GM12878 (cell line): ENCODE measurements at regions not wholly inside any gene's neighbourhood (a gene's known extent, or its start where the extent isn't known, plus 50 kb on each side); places are given as distances from the start of the nearest gene placed in this dataset.

ENCODE experiments used
- ATAC-seq: fragments of 200-7000 bp; cut with Tn5 transposase; 3 replicates; pipeline ENCODE4 v1.9.1; 2020; ENCODE audit warnings: mild to moderate bottlenecking, moderate library complexity
- BruUV-seq: library from RNA; stranded (reverse); fragments of 400-500 nt; replicated peaks from 2 replicates; lab custom pipeline; 2021; lab: Mats Ljungman, UMichigan
- CTCF ChIA-PET: fragments of 300-600 bp; sonication (Branson Sonifier 250); formaldehyde crosslinking; extraction: SDS; loops from one replicate; lab custom pipeline; 2021; ENCODE audit warnings: inconsistent platforms; lab: Yijun Ruan, JAX
- POLR2A ChIA-PET: fragments of 350-600 bp; formaldehyde crosslinking; extraction: SDS; loops from one replicate; lab custom pipeline; 2021; ENCODE audit warnings: inconsistent platforms; lab: Charles Lee
- RAD21 ChIA-PET: fragments of 300-600 bp; sonication (Branson Sonifier 250); formaldehyde crosslinking; loops from one replicate; lab custom pipeline; 2023; ENCODE audit warnings: antibody characterized with exemption; ENCODE audit not compliant: unreplicated experiment; lab: Charles Lee
- SMC1A ChIA-PET: fragments of 300-600 bp; sonication (Branson Sonifier 250); formaldehyde crosslinking; loops from one replicate; lab custom pipeline; 2023; ENCODE audit not compliant: unreplicated experiment, uncharacterized antibody; lab: Charles Lee
- DNase-seq: peaks from one replicate; pipeline ENCODE4 v3.0.0-alpha.2; 2011; ENCODE audit warnings: low read depth, low spot score
- FAIRE-seq: peaks from 3 replicates; lab custom pipeline; 2011; peaks lifted over from hg19 to GRCh38; lab: Jason Lieb, UNC
- H2AFZ ChIP-seq: 2 replicates; pipeline ENCODE4 v1.6.0; 2011; ENCODE audit warnings: low read depth, low read length, control low read depth; ENCODE audit not compliant: control insufficient read depth
- H3K27ac ChIP-seq: 2 replicates; pipeline ENCODE4 v1.5.1; 2011; ENCODE audit warnings: control low read depth; ENCODE audit not compliant: control insufficient read depth, insufficient read depth
- H3K27me3 ChIP-seq, 2 experiments: replicated peaks in 1 of 2; 2 replicates each; pipeline versions ENCODE4 v1.6.0 to v1.6.1; 2011; ENCODE audit warnings: low read length in 1 of 2; ENCODE audit not compliant: control insufficient read depth in 2 of 2, insufficient read depth in 2 of 2
- H3K36me3 ChIP-seq, 2 experiments: 2 replicates each; pipeline ENCODE4 v1.5.1; 2011; ENCODE audit warnings: low read length in 1 of 2; ENCODE audit not compliant: control insufficient read depth in 2 of 2, insufficient read depth in 2 of 2
- H3K4me1 ChIP-seq: 2 replicates; pipeline ENCODE4 v1.6.1; 2011; ENCODE audit warnings: mild to moderate bottlenecking, low read length, moderate library complexity, mixed read lengths; ENCODE audit not compliant: control insufficient read depth, insufficient read depth
- H3K4me2 ChIP-seq: 2 replicates; pipeline ENCODE4 v1.6.0; 2011; ENCODE audit warnings: control low read depth; ENCODE audit not compliant: control insufficient read depth, insufficient read depth
- H3K4me3 ChIP-seq: fragments of 200-600 bp; sonication (generic); 2 replicates; pipeline ENCODE4 v1.5.1; 2016
- H3K79me2 ChIP-seq: 2 replicates; pipeline ENCODE4 v1.6.0; 2011; ENCODE audit warnings: low read length; ENCODE audit not compliant: control insufficient read depth, insufficient read depth
- H3K9ac ChIP-seq: 2 replicates; pipeline ENCODE4 v1.8.0; 2011; ENCODE audit warnings: low read length, control low read depth, mixed read lengths; ENCODE audit not compliant: control insufficient read depth, insufficient read depth
- H3K9me3 ChIP-seq: replicated peaks from 3 replicates; pipeline ENCODE4 v1.5.1; 2011; ENCODE audit warnings: mild to moderate bottlenecking, low read length; ENCODE audit not compliant: control insufficient read depth, insufficient read depth
- H4K20me1 ChIP-seq: 2 replicates; pipeline ENCODE4 v1.6.0; 2011; ENCODE audit not compliant: control insufficient read depth, insufficient read depth
- GATAD2B ChIP-seq: fragments of 450-650 bp; conservative IDR thresholded peaks from 2 replicates; pipeline ENCODE4 v1.6.1; 2017; ENCODE audit warnings: low read depth, mild to moderate bottlenecking, moderate library complexity
- HDAC2 ChIP-seq: fragments of 200-600 bp; sonication (generic); IDR thresholded peaks from 2 replicates; pipeline ENCODE4 v1.6.1; 2017
- HDGF ChIP-seq: fragments of 450-650 bp; IDR thresholded peaks from 2 replicates; pipeline ENCODE4 v1.6.1; 2016; ENCODE audit warnings: antibody characterized with exemption
- MLLT1 ChIP-seq: fragments of 450-650 bp; IDR thresholded peaks from 2 replicates; pipeline ENCODE4 v1.6.1; 2016; ENCODE audit warnings: mild to moderate bottlenecking
- MTA3 ChIP-seq: IDR thresholded peaks from 2 replicates; pipeline ENCODE4 v1.6.1; 2012; ENCODE audit warnings: low read length, inconsistent platforms, borderline replicate concordance
- MYC ChIP-seq: IDR thresholded peaks from 2 replicates; pipeline ENCODE4 v1.6.1; 2011; ENCODE audit warnings: mild to moderate bottlenecking, low read length, moderate library complexity, inconsistent platforms; ENCODE audit not compliant: insufficient read depth, insufficient replicate concordance, insufficient read length, severe bottlenecking
- NFXL1 ChIP-seq: fragments of 450-650 bp; IDR thresholded peaks from 2 replicates; pipeline ENCODE4 v1.6.1; 2017; ENCODE audit warnings: antibody characterized with exemption, mild to moderate bottlenecking, borderline replicate concordance
- POLR2AphosphoS5 ChIP-seq: IDR thresholded peaks from 2 replicates; pipeline ENCODE4 v1.6.1; 2011; ENCODE audit warnings: mild to moderate bottlenecking, low read length, inconsistent platforms
- POU2F2 ChIP-seq: IDR thresholded peaks from 3 replicates; pipeline ENCODE4 v1.6.1; 2011; ENCODE audit warnings: low read depth, mild to moderate bottlenecking, low read length, borderline replicate concordance
- RCOR1 ChIP-seq: conservative IDR thresholded peaks from 2 replicates; pipeline ENCODE4 v1.6.1; 2012; ENCODE audit warnings: low read depth, low read length, improper control_type of control experiment
- RUNX3 ChIP-seq: IDR thresholded peaks from 2 replicates; pipeline ENCODE4 v1.6.1; 2012; ENCODE audit warnings: low read length, inconsistent platforms
- SP1 ChIP-seq: IDR thresholded peaks from one replicate; pipeline ENCODE4 v1.6.1; 2011; ENCODE audit warnings: low read depth, low read length
- ZBTB4 ChIP-seq: fragments of 450-650 bp; formaldehyde crosslinking; IDR thresholded peaks from 2 replicates; pipeline ENCODE4 v1.4.0; 2022; ENCODE audit warnings: mild to moderate bottlenecking, moderate library complexity
- ZNF622 ChIP-seq: fragments of 450-650 bp; IDR thresholded peaks from 2 replicates; pipeline ENCODE4 v1.6.1; 2017; ENCODE audit warnings: mild to moderate bottlenecking, inconsistent platforms
- ZNF687 ChIP-seq: fragments of 450-650 bp; IDR thresholded peaks from 2 replicates; pipeline ENCODE4 v1.6.1; 2017; ENCODE audit warnings: mild to moderate bottlenecking, moderate library complexity
- WGBS: methylation state at CpG from one replicate; pipeline ENCODE4 v1.1.6; 2016; ENCODE audit warnings: low lambda C conversion rate; ENCODE audit not compliant: insufficient replicate concordance, insufficient coverage; ENCODE audit errors: missing lambda C conversion rate; 5-methylcytosine and 5-hydroxymethylcytosine counted together
- in situ Hi-C: fragments of 300-500 bp; cut with MboI; formaldehyde crosslinking; loops from 9 replicates; pipeline ENCODE4 v1.14.3; 2018; ENCODE audit warnings: mixed read lengths
- intact Hi-C: fragments of 100-400 bp; cut with micrococcal nuclease; formaldehyde crosslinking; loops from one replicate; pipeline ENCODE4 v1.14.2; 2022; ENCODE audit not compliant: unreplicated experiment

GRCh38 chr20:18986146-18986830 is 172.7 kb downstream of the SCP2D1 start (continued):
- TF ChIP-seq SP1 (no peak), POLR2AphosphoS5 (no peak), MLLT1 (no peak), ZBTB4 (CRISPR knock-in tag) (no peak)

GRCh38 chr20:18986895-18987580 is 173.5 kb downstream of the SCP2D1 start:
- in situ Hi-C loops (no loop called here), intact Hi-C loops (no loop called here)
- Histone ChIP-seq H4K20me1 (no peaks in the 10 kb centered on the region), H3K4me1 (no peaks in the 10 kb centered on the region), H3K4me2 (no peak overlapping the region), H2AFZ (no peak overlapping the region), H3K27me3 (no peaks in the 10 kb centered on the region), H3K36me3 (no peaks in the 10 kb centered on the region), H3K4me3 (no peak overlapping the region), H3K9ac (no peak overlapping the region), H3K9me3 (no peaks in the 10 kb centered on the region), H3K79me2 (no peaks in the 10 kb centered on the region), H3K27ac (no peak overlapping the region)
- no peak for ATAC-seq
- ChIA-PET SMC1A (no interaction called here), RAD21 (no interaction called here), CTCF (no interaction called here), POLR2A (no interaction called here)
- 33% methylated on average over 9 of the region's 9 CpGs for WGBS
- no peak for DNase-seq
- no TSS peak for BruUV-seq
- no peak for FAIRE-seq
- no peak for TF ChIP-seq RCOR1
- TF ChIP-seq POU2F2: no peak
- TF ChIP-seq MTA3: no peak
- TF ChIP-seq GATAD2B: no peak
- TF ChIP-seq ZNF622: no peak
- TF ChIP-seq ZNF687: no peak
- no peak for TF ChIP-seq HDGF
- TF ChIP-seq HDAC2: no peak
- no peak for TF ChIP-seq RUNX3
- no peak for TF ChIP-seq NFXL1
- no peak for TF ChIP-seq MYC
